ENCODE measurements at regions not wholly inside any gene's neighbourhood (a gene's known extent, or its start where the extent isn't known, plus 50 kb on each side); places are given as distances from the start of the nearest gene placed in this dataset.

DNA sequence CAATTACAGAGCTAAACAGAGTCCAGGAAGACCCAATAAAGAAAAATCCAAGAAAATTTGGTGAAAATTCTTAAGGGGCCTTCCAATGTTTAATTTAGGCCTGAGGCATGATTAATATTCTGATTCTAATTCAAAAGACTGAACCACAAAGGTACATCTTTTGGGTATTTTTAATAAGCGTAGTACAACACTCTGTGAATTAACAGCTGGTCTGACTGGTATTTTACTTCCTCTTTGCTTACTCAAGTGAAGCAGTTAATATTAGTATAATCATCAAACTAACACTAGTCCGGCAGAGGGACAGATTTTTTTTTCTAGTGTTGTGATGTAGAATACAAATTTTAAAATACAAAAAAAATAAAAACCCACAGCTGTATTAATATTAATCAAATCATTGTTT, 652.9 kb downstream of the NR4A2 start:
- DNase-seq (ENCODE audit: low read depth, low spot score), result no peak
- H3K36me3 ChIP-seq (ENCODE audit: insufficient read depth, low read length), result no peaks in the 10 kb centered on the region
- H3K4me3 ChIP-seq, result no peak overlapping the region
- no peaks in the 10 kb centered on the region for H3K9me3 ChIP-seq (ENCODE audit: low read depth, low read length)
- no peak overlapping the region for H3K27ac ChIP-seq
- H3K9ac ChIP-seq (ENCODE audit: insufficient read length), result no peak overlapping the region
- TF ChIP-seq EZH2 (IDR thresholded peaks at IDR 0.05), result no peak
- no peak for TF ChIP-seq FOXP2 (optimal IDR thresholded peaks at IDR 0.05; ENCODE audit: control extremely low read depth, extremely low read length, insufficient read depth)
- no peak for TF ChIP-seq POLR2AphosphoS5 (IDR thresholded peaks at IDR 0.05; ENCODE audit: borderline replicate concordance, low read depth, low read length)

DNA sequence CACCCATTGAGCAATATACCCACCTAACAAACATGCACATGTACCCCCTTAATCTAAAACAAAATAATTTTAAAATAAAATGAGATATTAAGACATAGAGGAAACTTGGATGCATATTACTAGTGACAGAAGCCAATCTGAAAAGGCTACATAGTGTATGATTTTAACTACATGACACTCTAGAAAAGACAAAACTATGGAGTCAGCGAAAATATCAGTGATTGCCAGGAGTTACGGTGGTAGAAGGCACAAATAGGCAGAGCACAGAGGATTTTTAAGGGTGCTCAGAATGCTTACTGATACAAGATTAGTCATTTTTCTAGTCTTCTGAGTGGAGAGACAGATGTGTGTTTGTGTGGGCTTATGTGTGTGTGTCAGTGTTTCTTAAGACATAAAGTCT, 656.6 kb downstream of the NR4A2 start:
- DNase-seq (ENCODE audit: low read depth, low spot score), result no peak
- Histone ChIP-seq H3K4me3 (no peak overlapping the region), H3K9ac (ENCODE audit: insufficient read length) (no peak overlapping the region), H3K36me3 (ENCODE audit: insufficient read depth, low read length) (no peaks in the 10 kb centered on the region), H3K9me3 (ENCODE audit: low read depth, low read length) (no peaks in the 10 kb centered on the region), H3K27ac (no peak overlapping the region)
- TF ChIP-seq EZH2 (IDR thresholded peaks at IDR 0.05) (no peak), FOXP2 (optimal IDR thresholded peaks at IDR 0.05; ENCODE audit: control extremely low read depth, extremely low read length, insufficient read depth) (no peak), POLR2AphosphoS5 (IDR thresholded peaks at IDR 0.05; ENCODE audit: borderline replicate concordance, low read depth, low read length) (no peak)

- Histone ChIP-seq H3K9me3 (ENCODE audit: low read depth, low read length) (no peaks in the 10 kb centered on the region), H3K27ac (no peak overlapping the region), H3K36me3 (ENCODE audit: insufficient read depth, low read length) (no peaks in the 10 kb centered on the region), H3K9ac (ENCODE audit: insufficient read length) (no peak overlapping the region), H3K4me3 (no peak overlapping the region)
- TF ChIP-seq FOXP2 (optimal IDR thresholded peaks at IDR 0.05; ENCODE audit: control extremely low read depth, extremely low read length, insufficient read depth), result no peak
- DNase-seq (ENCODE audit: low read depth, low spot score), result no peak
Measured at GRCh38 chr2:155665704-155666103, 666.8 kb downstream of the NR4A2 start.

DNA sequence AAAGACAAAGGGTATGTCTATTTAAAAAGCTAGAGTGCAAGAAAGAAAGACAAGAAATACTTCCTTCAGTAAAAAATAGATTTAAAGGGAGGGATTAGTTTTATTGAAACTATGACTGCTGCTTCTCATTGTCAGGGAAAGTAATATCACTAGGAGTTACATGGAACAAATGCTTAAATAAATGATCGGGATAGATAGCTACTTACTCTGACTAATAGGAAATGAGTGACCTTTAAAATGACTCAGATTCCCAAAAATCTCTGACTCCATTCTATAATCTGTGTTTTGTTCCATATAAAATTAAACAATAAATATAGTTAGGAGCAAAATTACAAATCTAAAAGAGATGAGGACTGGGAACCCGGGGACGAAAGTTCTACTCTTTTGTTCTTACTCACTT, 669.3 kb downstream of the NR4A2 start:
- Histone ChIP-seq H3K9me3 (ENCODE audit: low read depth, low read length) (no peaks in the 10 kb centered on the region), H3K4me3 (no peak overlapping the region), H3K27ac (no peak overlapping the region), H3K9ac (ENCODE audit: insufficient read length) (no peak overlapping the region), H3K36me3 (ENCODE audit: insufficient read depth, low read length) (no peaks in the 10 kb centered on the region)
- no peak for DNase-seq (ENCODE audit: low read depth, low spot score)
- TF ChIP-seq FOXP2 (optimal IDR thresholded peaks at IDR 0.05; ENCODE audit: control extremely low read depth, extremely low read length, insufficient read depth) (no peak), EZH2 (IDR thresholded peaks at IDR 0.05) (no peak), POLR2AphosphoS5 (IDR thresholded peaks at IDR 0.05; ENCODE audit: borderline replicate concordance, low read depth, low read length) (no peak)

DNA sequence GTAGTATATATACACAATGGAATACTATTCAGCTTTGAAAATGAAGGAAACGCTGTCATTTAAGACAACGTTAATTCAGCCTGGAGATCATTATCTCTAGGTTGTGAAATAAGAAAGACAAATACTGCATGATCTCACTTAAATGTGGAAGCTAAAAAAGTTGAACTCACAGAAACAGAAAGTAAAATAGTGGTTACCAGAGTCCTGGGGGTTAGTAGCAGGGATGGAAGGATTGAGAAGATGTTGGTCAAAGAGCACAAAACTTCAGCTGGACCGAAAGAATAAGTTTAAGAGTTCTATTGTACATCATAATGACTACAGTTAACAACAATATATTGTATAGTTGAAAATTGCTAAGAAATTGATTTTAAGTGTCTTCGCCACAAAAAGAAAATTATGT, 670.3 kb downstream of the NR4A2 start:
- H3K4me3 ChIP-seq, result no peak overlapping the region
- TF ChIP-seq EZH2 (IDR thresholded peaks at IDR 0.05), result no peak
- no peak for TF ChIP-seq POLR2AphosphoS5 (IDR thresholded peaks at IDR 0.05; ENCODE audit: borderline replicate concordance, low read depth, low read length)
- TF ChIP-seq FOXP2 (optimal IDR thresholded peaks at IDR 0.05; ENCODE audit: control extremely low read depth, extremely low read length, insufficient read depth), result no peak
- no peaks in the 10 kb centered on the region for H3K9me3 ChIP-seq (ENCODE audit: low read depth, low read length)
- no peak overlapping the region for H3K9ac ChIP-seq (ENCODE audit: insufficient read length)
- no peak for DNase-seq (ENCODE audit: low read depth, low spot score)
- H3K36me3 ChIP-seq (ENCODE audit: insufficient read depth, low read length), result no peaks in the 10 kb centered on the region
- H3K27ac ChIP-seq, result no peak overlapping the region

GRCh38 chr2:155653176-155653575, 679.3 kb downstream of the NR4A2 start:
- no peak for DNase-seq (ENCODE audit: low read depth, low spot score)
- H3K9ac ChIP-seq (ENCODE audit: insufficient read length), result no peak overlapping the region
- H3K4me3 ChIP-seq, result no peak overlapping the region
- H3K9me3 ChIP-seq (ENCODE audit: low read depth, low read length), result no peaks in the 10 kb centered on the region
- H3K36me3 ChIP-seq (ENCODE audit: insufficient read depth, low read length), result no peaks in the 10 kb centered on the region
- H3K27ac ChIP-seq, result no peak overlapping the region
- TF ChIP-seq EZH2 (IDR thresholded peaks at IDR 0.05) (no peak), FOXP2 (optimal IDR thresholded peaks at IDR 0.05; ENCODE audit: control extremely low read depth, extremely low read length, insufficient read depth) (no peak), POLR2AphosphoS5 (IDR thresholded peaks at IDR 0.05; ENCODE audit: borderline replicate concordance, low read depth, low read length) (no peak)

- Histone ChIP-seq H3K9ac (ENCODE audit: insufficient read length) (no peak overlapping the region), H3K9me3 (ENCODE audit: low read depth, low read length) (no peaks in the 10 kb centered on the region), H3K27ac (no peak overlapping the region), H3K4me3 (no peak overlapping the region), H3K36me3 (ENCODE audit: insufficient read depth, low read length) (no peaks in the 10 kb centered on the region)
- DNase-seq (ENCODE audit: low read depth, low spot score), result no peak
- TF ChIP-seq POLR2AphosphoS5 (IDR thresholded peaks at IDR 0.05; ENCODE audit: borderline replicate concordance, low read depth, low read length) (no peak), EZH2 (IDR thresholded peaks at IDR 0.05) (no peak), FOXP2 (optimal IDR thresholded peaks at IDR 0.05; ENCODE audit: control extremely low read depth, extremely low read length, insufficient read depth) (no peak)
Measured at GRCh38 chr2:155651851-155652250, 680.7 kb downstream of the NR4A2 start.

DNA sequence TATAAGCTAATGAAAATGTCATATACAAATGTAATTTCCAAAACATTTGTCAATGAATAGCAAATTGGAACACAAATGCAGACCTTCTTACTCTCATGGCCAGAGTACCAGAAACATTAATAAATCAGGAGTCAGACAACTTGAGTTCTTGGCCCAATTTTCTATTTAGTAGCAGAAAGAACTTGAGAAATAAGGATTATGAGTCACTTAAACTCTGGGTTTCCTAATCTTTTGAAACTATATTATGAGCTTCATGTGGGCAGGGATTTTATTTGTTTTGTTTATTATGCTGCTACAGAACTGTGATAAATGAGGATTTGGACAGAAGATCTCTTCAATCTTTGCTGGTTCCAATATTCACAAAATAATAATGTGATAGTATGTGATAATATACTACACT, 686.7 kb downstream of the NR4A2 start:
- Histone ChIP-seq H3K36me3 (ENCODE audit: insufficient read depth, low read length) (no peaks in the 10 kb centered on the region), H3K27ac (no peak overlapping the region), H3K4me3 (no peak overlapping the region), H3K9me3 (ENCODE audit: low read depth, low read length) (no peaks in the 10 kb centered on the region), H3K9ac (ENCODE audit: insufficient read length) (no peak overlapping the region)
- TF ChIP-seq EZH2 (IDR thresholded peaks at IDR 0.05), result no peak
- no peak for TF ChIP-seq FOXP2 (optimal IDR thresholded peaks at IDR 0.05; ENCODE audit: control extremely low read depth, extremely low read length, insufficient read depth)
- TF ChIP-seq POLR2AphosphoS5 (IDR thresholded peaks at IDR 0.05; ENCODE audit: borderline replicate concordance, low read depth, low read length), result no peak
- no peak for DNase-seq (ENCODE audit: low read depth, low spot score)

- Histone ChIP-seq H3K4me3 (no peak overlapping the region), H3K36me3 (ENCODE audit: insufficient read depth, low read length) (no peaks in the 10 kb centered on the region), H3K9me3 (ENCODE audit: low read depth, low read length) (no peaks in the 10 kb centered on the region), H3K9ac (ENCODE audit: insufficient read length) (no peak overlapping the region), H3K27ac (no peak overlapping the region)
- TF ChIP-seq FOXP2 (optimal IDR thresholded peaks at IDR 0.05; ENCODE audit: control extremely low read depth, extremely low read length, insufficient read depth) (no peak), POLR2AphosphoS5 (IDR thresholded peaks at IDR 0.05; ENCODE audit: borderline replicate concordance, low read depth, low read length) (no peak), EZH2 (IDR thresholded peaks at IDR 0.05) (no peak)
- no peak for DNase-seq (ENCODE audit: low read depth, low spot score)
Measured at GRCh38 chr2:155643056-155643775, 689.3 kb downstream of the NR4A2 start.
